NCI-H446 (cell line): ENCODE measurements at regions not wholly inside any gene's neighbourhood (a gene's known extent, or its start where the extent isn't known, plus 50 kb on each side); places are given as distances from the start of the nearest gene placed in this dataset.
"Not testable (repeated sequence)": the region's sequence is repeated elsewhere in the genome, so short reads cannot be mapped to it uniquely, and the experiment has no call there.

ENCODE experiments used
- DNase-seq, 2 experiments: peaks; one replicate each; lab custom pipeline; 2025; lab: John Stamatoyannopoulos, UW

DNA sequence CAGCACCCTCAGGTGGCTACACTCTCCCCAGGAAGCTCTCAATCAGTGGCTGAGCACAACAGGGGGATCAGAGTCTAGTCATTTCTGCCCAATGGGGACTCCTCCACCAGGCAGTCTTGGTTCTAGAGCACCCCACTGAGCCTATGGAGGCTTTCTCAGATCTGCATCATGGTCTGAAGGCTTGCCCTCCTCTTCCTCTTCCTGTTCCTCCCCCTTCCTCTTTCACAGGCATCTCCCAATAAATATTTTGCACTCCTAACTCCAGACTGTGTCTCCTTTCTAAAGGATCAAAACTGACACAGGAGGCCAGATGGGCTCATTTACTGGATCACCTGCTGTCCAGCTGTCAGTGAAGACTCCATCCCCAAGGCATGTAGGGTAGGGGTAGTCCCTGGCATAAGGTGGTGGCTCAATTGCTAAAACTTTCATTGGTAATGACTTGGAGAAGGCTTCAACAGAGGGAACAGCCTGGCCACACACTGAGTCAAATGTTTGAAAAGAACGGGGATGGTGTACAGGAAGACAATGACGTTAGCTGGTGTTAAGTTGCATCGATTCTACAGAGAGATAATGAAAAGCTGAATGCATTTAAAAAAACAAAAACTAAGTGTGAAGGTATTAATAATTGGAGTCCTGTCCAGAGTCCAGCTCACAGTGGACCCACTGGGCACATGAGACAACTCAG, 84.2 kb upstream of the SLC2A1 start:
- DNase-seq, result no peak

- no peak for DNase-seq
Observed at GRCh38 chr1:43042127-43042526, 83.5 kb upstream of the SLC2A1 start.

DNA sequence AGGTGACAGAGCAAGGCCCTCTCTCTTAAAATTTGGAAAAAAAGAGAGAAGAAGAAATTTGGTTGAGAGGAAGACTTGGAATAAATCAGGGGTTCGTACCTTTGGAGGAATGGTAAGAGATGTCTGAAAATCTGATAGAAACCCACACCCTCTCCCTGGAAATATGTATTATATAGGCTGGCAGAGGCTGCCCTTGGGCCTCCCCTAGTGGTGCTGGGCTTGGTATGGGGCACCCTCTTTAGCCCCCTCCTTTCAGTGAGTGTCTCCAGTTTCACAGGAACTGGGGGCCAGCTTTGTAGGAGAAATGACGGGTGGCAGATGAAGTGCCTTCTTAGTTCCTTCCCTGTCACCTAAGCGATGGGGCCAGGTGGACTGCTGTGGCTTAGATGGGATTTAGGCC, 82.9 kb upstream of the SLC2A1 start:
- no peak for DNase-seq

DNA sequence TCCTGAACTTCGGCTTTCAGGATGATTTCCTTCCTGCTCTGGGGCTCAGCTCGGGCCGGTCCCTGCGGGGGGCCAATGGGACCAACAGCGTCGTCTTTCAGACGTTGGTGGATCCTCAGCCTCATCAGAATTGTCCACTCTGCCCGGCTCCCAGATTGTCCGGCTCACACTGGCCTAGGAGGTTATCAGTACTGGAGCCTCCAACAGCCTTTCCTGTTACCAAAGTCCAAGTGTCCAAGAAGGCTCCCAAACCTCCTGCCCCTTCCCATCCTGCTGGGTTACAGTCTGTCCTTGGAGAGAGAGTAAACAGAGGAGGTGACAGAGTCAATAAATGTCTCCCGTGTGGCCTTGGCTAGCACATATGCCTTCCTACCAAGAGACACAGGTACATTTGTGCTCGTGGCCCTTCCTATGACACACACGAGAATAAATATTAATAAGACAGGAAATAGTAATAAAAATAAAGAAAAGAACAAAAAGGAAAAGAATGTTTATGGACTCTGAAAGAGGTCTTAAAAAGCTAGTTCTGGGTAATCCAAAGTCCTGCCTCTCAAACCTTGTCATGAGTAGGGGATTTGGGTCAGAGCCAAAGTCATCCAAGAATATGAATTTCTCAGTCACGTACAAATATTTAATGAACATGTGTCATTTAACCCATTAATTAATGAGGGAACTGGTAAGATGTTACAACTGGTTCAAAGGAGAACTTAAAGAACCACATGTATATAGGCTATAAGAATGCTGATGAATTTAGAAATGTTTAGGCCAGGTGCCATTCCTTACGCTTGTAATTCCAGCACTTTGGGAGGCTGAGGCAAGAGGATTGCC, 80.8 kb upstream of the SLC2A1 start:
- no peak for DNase-seq

- DNase-seq, result no peak
Observed at GRCh38 chr1:43038232-43038935, 79.7 kb upstream of the SLC2A1 start.

GRCh38 chr1:43037466-43037865, 78.8 kb upstream of the SLC2A1 start:
- DNase-seq, result no peak

DNA sequence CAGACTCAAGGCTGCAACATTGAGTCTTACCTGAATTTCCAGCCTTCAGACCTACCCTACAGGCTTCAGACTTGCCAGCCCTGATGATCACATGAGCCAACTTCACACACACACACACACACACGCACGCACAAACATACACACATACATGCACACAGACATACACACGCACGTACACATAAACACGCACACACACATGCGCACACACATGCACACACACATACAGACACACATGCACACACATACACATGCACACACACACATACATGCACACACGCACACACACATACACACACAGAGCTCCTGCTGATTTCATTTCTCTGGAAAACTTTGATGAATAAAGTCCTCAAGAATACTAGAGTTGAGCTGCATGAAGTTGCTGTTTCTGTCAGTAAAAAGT, 78.3 kb upstream of the SLC2A1 start:
- DNase-seq, result no peak

DNA sequence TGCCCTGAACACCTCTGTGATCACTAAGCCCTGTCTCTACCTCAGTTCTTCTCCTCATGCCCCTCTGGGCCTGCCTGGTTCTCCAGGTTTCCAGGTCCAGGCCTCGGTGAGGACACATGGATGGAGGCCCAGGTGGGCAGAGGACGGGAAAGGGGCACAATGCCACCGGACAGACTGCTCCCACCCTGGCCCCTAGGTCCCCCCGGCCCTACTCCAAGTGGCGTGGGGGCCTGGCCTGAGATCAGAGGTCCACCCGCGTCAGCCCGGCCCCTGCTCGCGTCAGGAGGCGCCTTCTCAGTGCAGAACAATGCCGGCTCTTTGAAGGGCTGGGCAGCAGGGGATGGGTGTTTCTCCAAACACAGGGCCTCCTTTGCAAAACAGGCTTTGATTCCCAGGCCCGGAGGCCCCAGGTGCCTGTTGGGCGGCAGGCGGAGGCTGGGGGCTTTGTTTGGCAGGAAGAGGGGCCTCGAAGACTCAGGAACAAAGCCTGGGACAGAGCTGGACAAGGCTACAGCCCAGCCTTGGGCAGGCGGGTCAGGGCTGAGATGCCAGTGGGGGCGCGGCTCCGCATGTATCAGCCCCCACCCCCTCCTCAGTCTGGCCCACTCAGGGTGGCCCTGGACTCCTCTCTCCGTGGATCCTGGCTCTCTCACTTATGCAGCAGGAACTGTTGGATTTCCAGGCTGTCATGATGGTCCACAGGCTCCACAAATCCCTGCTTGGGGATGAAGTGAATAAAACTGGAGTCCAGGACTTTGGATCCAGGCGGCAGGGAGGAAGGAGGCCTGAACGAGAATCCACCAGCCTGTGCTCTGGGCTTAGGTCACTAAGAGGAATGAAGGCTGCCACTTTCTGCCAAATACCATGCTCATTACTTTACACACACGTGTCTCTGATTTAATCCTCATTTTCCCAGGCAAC, 77.4 kb upstream of the SLC2A1 start:
- no peak for DNase-seq

DNA sequence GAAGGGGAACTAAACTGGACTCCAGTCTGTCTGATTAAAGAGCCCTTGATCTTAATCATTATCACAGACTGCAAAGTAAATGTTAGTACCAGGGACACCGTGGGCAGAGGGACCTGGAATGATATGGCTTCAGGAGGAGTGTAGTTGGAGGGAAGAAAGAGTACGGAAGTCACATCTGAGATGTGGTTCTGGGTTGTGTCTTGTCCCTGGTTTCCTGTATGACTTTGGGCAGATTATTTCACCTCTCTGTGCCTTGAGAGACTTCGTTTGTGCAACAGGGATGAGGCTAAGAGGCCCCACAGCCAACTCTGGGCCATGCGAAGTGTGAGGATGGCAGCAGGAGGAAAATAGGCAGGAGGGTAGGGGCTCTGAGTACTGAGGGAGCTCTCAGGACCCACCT, 76.1 kb upstream of the SLC2A1 start:
- DNase-seq, result no peak

DNA sequence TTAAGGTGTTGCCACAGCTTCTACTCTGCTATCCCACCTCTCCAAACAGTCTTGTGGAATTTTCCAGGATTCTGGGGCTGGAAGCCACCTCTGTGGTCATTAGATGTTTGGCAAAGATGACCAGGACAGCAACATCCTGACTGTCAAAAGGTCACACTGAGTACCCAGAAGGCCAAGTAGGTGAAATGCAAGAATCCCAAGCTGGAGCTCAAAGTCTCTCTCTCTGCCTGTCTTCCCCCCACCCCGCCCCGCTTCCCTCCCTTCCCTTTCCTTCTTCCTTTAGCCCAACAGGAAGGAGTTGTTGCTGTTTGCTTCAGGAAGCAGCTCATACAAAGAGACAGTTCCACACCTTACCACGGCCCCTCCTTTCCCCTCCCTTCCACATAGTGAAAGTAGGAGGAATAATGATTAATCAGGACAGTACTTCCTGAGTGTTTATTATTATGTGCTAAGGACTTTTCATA, 75.6 kb upstream of the SLC2A1 start:
- no peak for DNase-seq

- DNase-seq, result no peak
Observed at GRCh38 chr1:43031316-43032203, 72.9 kb upstream of the SLC2A1 start.

DNA sequence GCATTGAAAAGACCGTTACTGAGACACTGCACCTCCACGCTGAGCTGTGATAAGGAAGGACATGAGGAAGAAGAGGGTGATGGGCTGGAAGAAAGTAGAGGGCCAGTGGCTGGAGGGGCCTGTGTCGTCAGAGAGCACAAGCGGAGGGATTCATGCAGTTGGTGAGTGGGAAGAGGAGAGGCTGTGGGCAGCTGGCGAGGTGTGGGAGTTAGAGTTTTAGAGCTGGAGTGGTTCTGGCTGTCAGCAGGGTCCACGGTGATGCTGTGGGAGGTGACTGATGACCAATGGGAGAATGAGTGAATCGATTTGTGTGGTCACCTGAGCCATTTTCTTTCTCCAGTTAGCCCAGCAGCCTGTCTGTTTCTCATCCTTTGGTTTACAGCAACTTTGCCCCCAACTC, 66.2 kb upstream of the SLC2A1 start:
- no peak for DNase-seq

DNA sequence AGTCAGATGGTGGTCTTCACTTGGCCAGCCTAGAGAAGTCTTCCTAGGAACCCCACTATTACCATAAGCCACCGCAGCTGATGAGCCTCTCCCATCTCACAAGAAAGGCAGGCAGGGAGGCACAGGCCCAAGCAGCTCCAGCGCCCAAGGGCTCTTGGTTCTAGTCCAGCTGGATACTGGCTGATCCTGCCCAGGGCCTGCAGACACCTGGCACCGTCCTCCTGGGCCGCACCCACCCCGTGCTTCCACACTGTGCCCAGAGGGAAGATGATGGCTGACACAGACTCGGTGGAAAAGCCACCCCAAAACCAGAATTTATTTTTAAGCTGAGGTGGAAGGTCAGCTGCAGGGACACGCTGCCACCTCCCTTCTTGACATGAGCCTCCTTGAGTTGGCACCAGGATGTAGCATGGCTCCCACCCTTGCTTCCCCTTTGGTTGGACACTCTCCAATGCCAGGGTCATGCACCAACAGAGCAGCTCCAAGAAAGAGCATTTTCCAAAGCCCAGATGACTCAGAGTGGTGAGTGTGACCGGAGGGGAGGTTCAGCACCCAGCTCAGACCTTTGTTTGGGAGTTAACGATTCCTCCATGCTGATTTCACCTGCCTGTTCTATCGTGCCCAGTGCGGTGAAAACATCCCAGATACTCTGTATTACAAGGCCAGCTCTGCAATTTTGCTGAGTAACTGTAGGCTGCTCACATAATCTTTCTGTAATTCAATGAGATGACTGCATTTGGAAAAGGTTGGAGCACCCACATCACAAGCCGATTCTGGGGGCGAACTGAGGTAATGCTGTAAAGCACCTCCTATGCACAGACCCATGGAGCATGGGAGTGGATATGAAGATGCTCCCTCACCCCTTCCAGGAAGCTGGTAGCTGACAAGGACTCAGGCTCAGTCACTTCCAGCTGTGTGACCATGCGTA, 63.1 kb upstream of the SLC2A1 start:
- DNase-seq, result no peak

DNA sequence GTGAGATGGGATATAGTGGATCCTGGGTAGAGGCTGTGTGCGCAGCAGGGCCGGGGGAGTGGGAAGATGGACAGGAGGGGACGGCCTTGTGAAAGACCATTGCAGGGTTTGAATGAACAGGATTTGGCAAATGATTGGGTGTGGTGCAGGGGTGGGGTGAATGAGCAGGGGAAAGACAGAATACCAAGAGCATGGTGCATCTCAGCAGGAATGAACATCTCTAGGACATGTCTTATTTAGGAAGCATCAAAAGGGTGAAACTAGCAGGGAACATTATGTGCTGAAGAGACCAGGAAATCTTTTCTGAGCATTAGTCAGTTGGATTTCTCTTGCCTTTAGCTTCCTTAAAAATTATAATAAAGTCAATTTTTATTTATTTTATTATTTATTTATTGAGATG, 60.6 kb upstream of the SLC2A1 start:
- DNase-seq, result no peak

DNA sequence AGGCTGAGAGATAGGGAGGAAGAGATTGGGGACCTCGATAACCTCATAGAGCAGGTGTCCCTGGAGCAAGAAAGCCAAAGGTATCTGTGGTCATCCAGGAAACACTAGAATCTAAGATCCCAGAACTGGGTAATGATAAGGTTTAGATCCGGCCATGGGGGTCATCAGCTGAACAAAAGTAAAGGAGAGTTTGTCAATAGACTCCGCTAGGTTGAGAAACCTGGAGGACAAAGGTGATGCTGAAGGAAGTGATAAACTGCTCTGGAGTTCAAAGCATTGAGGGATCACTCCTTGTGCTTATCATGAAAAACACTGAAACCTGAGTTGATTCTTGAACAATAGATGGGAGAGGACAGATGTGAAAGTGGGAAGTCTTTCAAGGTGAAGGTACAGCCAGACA, 59.5 kb upstream of the SLC2A1 start:
- no peak for DNase-seq

DNA sequence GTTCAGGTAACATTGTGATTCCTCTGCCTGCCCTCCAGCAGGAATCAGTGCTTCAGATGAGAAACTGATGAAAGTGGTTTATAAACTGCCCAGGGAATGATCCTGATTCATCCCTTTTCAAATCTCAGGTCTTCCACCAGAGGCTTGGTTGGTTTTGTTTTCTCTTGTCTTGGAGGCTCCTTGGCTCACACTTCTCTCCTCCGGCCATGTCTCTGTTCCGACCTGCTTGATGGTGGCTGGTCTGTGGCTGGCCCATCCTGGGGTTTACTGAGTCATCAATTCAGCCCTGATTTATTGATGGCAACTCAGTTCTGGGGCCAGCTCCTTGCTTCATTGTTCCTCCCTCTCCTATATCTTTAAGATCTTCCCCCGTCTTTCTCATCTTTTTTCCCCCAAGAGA, 56.6 kb upstream of the SLC2A1 start:
- DNase-seq, result no peak

DNA sequence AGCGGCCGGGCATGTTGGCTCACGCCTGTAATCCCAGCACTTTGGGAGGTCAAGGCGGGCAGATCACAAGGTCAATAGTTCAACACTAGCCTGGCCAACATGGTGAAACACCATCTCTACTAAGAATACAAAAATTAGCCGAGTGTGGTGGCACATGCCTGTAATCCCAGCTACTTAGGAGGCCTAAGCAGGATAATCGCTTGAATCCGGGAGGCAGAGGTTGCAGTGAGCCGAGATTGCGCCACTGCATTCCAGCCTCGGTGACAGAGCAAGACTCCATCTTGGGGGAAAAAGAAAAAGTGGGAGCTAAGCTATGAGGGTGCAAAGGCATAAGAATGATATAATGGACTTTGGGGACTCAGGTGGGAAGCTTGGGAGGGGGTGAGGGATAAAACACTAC, 55.9 kb upstream of the SLC2A1 start:
- not testable (repeated sequence) for DNase-seq

DNA sequence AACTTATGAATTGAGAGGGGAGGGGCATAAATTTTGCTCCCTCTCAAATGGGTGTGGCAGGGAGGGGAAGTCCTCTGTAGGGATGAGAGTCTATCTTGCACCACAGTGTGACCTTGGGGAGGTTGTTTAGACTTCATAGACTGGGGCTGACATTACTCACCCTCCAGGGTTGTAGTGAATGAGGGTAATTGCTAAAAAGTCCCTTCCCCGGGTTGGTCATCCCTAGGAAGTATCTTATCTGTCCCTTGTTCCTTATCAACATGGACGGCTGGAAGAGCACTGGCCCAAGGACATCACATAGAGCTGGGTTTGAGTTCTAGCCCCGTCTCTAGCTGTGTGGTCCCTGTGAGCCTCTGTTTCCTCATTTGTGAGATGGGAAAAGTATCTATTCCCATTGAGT, 52.4 kb upstream of the SLC2A1 start:
- DNase-seq, result no peak

DNA sequence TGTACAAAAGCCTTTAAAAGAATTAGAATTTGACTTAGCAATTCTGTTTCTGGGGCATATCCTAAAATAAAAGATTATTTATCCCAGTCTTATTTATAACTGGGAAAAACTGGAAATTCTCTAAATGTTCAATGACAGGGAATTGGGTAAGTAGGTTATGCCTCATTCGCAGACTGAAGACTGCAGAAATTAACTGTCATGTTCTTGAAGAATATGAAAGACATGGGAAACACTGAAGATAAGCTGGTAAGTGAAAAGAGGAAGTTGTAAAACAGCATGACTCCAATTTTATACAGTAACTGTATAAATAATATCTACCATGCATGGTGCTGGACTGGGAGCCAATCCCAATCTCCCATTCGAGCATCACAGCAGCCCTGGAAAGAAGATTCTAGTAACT, 50.6 kb upstream of the SLC2A1 start:
- DNase-seq, result no peak
